ENCODE measurements at regions not wholly inside any gene's neighbourhood (a gene's known extent, or its start where the extent isn't known, plus 50 kb on each side); places are given as distances from the start of the nearest gene placed in this dataset.
"Not testable (repeated sequence)": the region's sequence is repeated elsewhere in the genome, so short reads cannot be mapped to it uniquely, and the experiment has no call there.

- DNase-seq (ENCODE audit: low read depth), result not testable (repeated sequence)
These were observed 351.4 kb upstream of the MTNR1B start for GRCh38 chr11:92618020-92618419.

- DNase-seq (ENCODE audit: low read depth), result no peak
These were observed 346.4 kb upstream of the MTNR1B start for GRCh38 chr11:92623055-92623454.

GRCh38 chr11:92625894-92626293, 343.6 kb upstream of the MTNR1B start:
- DNase-seq (ENCODE audit: low read depth), result no peak

GRCh38 chr11:92626624-92627023, 342.8 kb upstream of the MTNR1B start:
- no peak for DNase-seq (ENCODE audit: low read depth)

GRCh38 chr11:92627615-92628256, 341.7 kb upstream of the MTNR1B start:
- no peak for DNase-seq (ENCODE audit: low read depth)

- no peak for DNase-seq (ENCODE audit: low read depth)
These were observed 340.8 kb upstream of the MTNR1B start for GRCh38 chr11:92628401-92629292.

GRCh38 chr11:92632495-92632894, 337.0 kb upstream of the MTNR1B start:
- no peak for DNase-seq (ENCODE audit: low read depth)

- no peak for DNase-seq (ENCODE audit: low read depth)
These were observed 335.6 kb upstream of the MTNR1B start for GRCh38 chr11:92633820-92634219.

- DNase-seq (ENCODE audit: low read depth), result no peak
These were observed 332.8 kb upstream of the MTNR1B start for GRCh38 chr11:92636543-92637188.

- no peak for DNase-seq (ENCODE audit: low read depth)
These were observed 330.8 kb upstream of the MTNR1B start for GRCh38 chr11:92638678-92639077.

GRCh38 chr11:92642177-92642931, 327.1 kb upstream of the MTNR1B start:
- DNase-seq (ENCODE audit: low read depth), result no peak

GRCh38 chr11:92643827-92644226, 325.6 kb upstream of the MTNR1B start:
- DNase-seq (ENCODE audit: low read depth), result no peak

GRCh38 chr11:92644595-92645445, 324.6 kb upstream of the MTNR1B start:
- no peak for DNase-seq (ENCODE audit: low read depth)

GRCh38 chr11:92651159-92651558, 318.3 kb upstream of the MTNR1B start:
- DNase-seq (ENCODE audit: low read depth), result no peak

GRCh38 chr11:92653454-92653853, 316.0 kb upstream of the MTNR1B start:
- DNase-seq (ENCODE audit: low read depth), result no peak

- DNase-seq (ENCODE audit: low read depth), result no peak
These were observed 312.7 kb upstream of the MTNR1B start for GRCh38 chr11:92656783-92657182.

- no peak for DNase-seq (ENCODE audit: low read depth)
These were observed 312.2 kb upstream of the MTNR1B start for GRCh38 chr11:92657226-92657625.

GRCh38 chr11:92658733-92659132, 310.7 kb upstream of the MTNR1B start:
- DNase-seq (ENCODE audit: low read depth), result no peak

- DNase-seq (ENCODE audit: low read depth), result no peak
These were observed 309.7 kb upstream of the MTNR1B start for GRCh38 chr11:92659793-92660192.

- DNase-seq (ENCODE audit: low read depth), result no peak
These were observed 306.7 kb upstream of the MTNR1B start for GRCh38 chr11:92662601-92663360.

- no peak for DNase-seq (ENCODE audit: low read depth)
These were observed 305.9 kb upstream of the MTNR1B start for GRCh38 chr11:92663539-92663938.
